WTC11 (cell line): ENCODE measurements at regions not wholly inside any gene's neighbourhood (a gene's known extent, or its start where the extent isn't known, plus 50 kb on each side); places are given as distances from the start of the nearest gene placed in this dataset.

ENCODE experiments used
- ATAC-seq: fragments of 200-7000 bp; cut with Tn5 transposase; 2 replicates; pipeline ENCODE4 v1.10.0; 2021; ENCODE audit warnings: mild to moderate bottlenecking, moderate library complexity
- CTCF ChIA-PET: fragments of 300-600 bp; sonication (Branson Sonifier 250); formaldehyde crosslinking; loops from one replicate; lab custom pipeline; 2021; ENCODE audit warnings: antibody characterized with exemption; lab: Charles Lee
- POLR2A ChIA-PET: fragments of 350-600 bp; sonication (Branson Sonifier 250); formaldehyde crosslinking; loops from one replicate; lab custom pipeline; 2021; ENCODE audit warnings: antibody characterized with exemption; lab: Charles Lee
- DNase-seq: peaks from one replicate; pipeline ENCODE4 v3.0.0; 2021; ENCODE audit warnings: low spot score
- H3K27ac Mint-ChIP-seq: 2 replicates; pipeline ENCODE4 v1.8.0; 2021; ENCODE audit warnings: mixed read lengths
- H3K27me3 Mint-ChIP-seq: 2 replicates; pipeline ENCODE4 v1.8.0; 2021; ENCODE audit warnings: low read depth, mild to moderate bottlenecking, moderate library complexity, mixed read lengths
- H3K36me3 Mint-ChIP-seq: 2 replicates; pipeline ENCODE4 v1.8.0; 2021; ENCODE audit warnings: mixed read lengths
- H3K4me1 Mint-ChIP-seq: 2 replicates; pipeline ENCODE4 v1.8.0; 2022; ENCODE audit warnings: mixed read lengths
- H3K4me3 Mint-ChIP-seq: 2 replicates; pipeline ENCODE4 v1.8.0; 2021; ENCODE audit warnings: mild to moderate bottlenecking, moderate library complexity, mixed read lengths
- H3K9me3 Mint-ChIP-seq: 2 replicates; pipeline ENCODE4 v1.8.0; 2021; ENCODE audit warnings: mixed read lengths
- JAZF1 ChIP-seq: fragments of 250-450 bp; sonication (Bioruptor Pico); IDR thresholded peaks from 2 replicates; pipeline ENCODE4 v1.9.0; 2021; ENCODE audit warnings: moderate library complexity, mild to moderate bottlenecking, inconsistent platforms
- MYBL2 ChIP-seq: sonication (generic); formaldehyde crosslinking; IDR thresholded peaks from 2 replicates; pipeline ENCODE4 v1.8.1; 2023; ENCODE audit warnings: mild to moderate bottlenecking, moderate library complexity, missing genetic modification reagents
- NFE2L1 ChIP-seq: sonication (generic); formaldehyde crosslinking; IDR thresholded peaks from 2 replicates; pipeline ENCODE4 v1.8.1; 2023; ENCODE audit warnings: missing genetic modification reagents
- NR2C2 ChIP-seq: sonication (generic); formaldehyde crosslinking; IDR thresholded peaks from 2 replicates; pipeline ENCODE4 v1.8.0; 2022; ENCODE audit warnings: mild to moderate bottlenecking, missing genetic modification reagents
- NR3C1 ChIP-seq: sonication (generic); formaldehyde crosslinking; conservative IDR thresholded peaks from 2 replicates; pipeline ENCODE4 v1.8.1; 2023; ENCODE audit warnings: low read depth, mild to moderate bottlenecking, missing genetic modification reagents
- OVOL2 ChIP-seq: fragments of 250-450 bp; sonication (Bioruptor Pico); IDR thresholded peaks from 2 replicates; pipeline ENCODE4 v1.9.0; 2021; ENCODE audit warnings: mild to moderate bottlenecking, borderline replicate concordance
- RORB ChIP-seq: fragments of 250-450 bp; sonication (Bioruptor Pico); IDR thresholded peaks from 2 replicates; pipeline ENCODE4 v1.9.0; 2021; ENCODE audit warnings: mild to moderate bottlenecking
- SMAD3 ChIP-seq: sonication (generic); formaldehyde crosslinking; IDR thresholded peaks from 2 replicates; pipeline ENCODE4 v1.8.0; 2022; ENCODE audit warnings: missing genetic modification reagents, mild to moderate bottlenecking, borderline replicate concordance
- SOX15 ChIP-seq: fragments of 250-450 bp; sonication (Bioruptor Pico); IDR thresholded peaks from 2 replicates; pipeline ENCODE4 v1.9.0; 2021; ENCODE audit warnings: mild to moderate bottlenecking
- TEAD4 ChIP-seq: sonication (generic); formaldehyde crosslinking; IDR thresholded peaks from 2 replicates; pipeline ENCODE4 v1.8.0; 2022; ENCODE audit warnings: mild to moderate bottlenecking, missing genetic modification reagents
- ZBTB21 ChIP-seq: sonication (generic); formaldehyde crosslinking; IDR thresholded peaks from 2 replicates; pipeline ENCODE4 v1.8.1; 2023; ENCODE audit warnings: mild to moderate bottlenecking, missing genetic modification reagents, borderline replicate concordance
- ZNF219 ChIP-seq: sonication (generic); formaldehyde crosslinking; IDR thresholded peaks from 2 replicates; pipeline ENCODE4 v1.8.0; 2023; ENCODE audit warnings: missing genetic modification reagents, mild to moderate bottlenecking, borderline replicate concordance
- TF ChIP-seq, protein P1 (sequence below): fragments of 200-600 bp; IDR thresholded peaks from 2 replicates; pipeline ENCODE4 v1.8.0; 2022; ENCODE audit warnings: antibody characterized with exemption
- TF ChIP-seq, protein P2 (sequence below): sonication (generic); formaldehyde crosslinking; IDR thresholded peaks from 2 replicates; pipeline ENCODE4 v1.8.1; 2023; ENCODE audit warnings: mild to moderate bottlenecking, missing genetic modification reagents, moderate library complexity
- TF ChIP-seq, protein P3 (sequence below): sonication (generic); formaldehyde crosslinking; IDR thresholded peaks from 2 replicates; pipeline ENCODE4 v1.8.1; 2022; ENCODE audit warnings: mild to moderate bottlenecking, moderate library complexity, missing genetic modification reagents
- TF ChIP-seq, protein P4 (sequence below): fragments of 250-450 bp; sonication (Bioruptor Pico); conservative IDR thresholded peaks from 2 replicates; pipeline ENCODE4 v1.9.0; 2021; ENCODE audit warnings: mild to moderate bottlenecking
- TF ChIP-seq, protein P5 (sequence below): fragments of 250-450 bp; sonication (Bioruptor Pico); IDR thresholded peaks from 2 replicates; pipeline ENCODE4 v1.8.0; 2021; ENCODE audit warnings: mild to moderate bottlenecking

DNA sequence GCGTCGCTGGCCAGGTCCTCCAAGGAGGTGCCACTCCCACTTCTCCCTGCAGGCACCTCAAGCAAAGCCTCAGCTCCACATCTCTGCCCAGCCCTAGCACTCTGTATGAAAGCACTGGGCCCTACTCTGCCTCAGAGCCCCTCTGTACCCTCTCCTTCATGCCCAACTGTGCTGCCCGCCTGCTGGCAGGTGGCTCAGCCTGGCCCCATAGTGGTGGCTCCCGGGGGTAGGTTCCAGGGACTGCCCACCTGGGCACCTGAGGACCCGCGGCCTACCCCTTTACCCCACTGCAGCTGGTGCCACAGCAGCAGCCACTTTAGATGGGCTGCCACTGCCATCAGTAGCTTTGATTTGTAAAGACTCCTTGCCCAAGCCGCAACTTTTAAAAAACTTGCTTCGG, 1672.8 kb downstream of the LRRC4C start:
- TF ChIP-seq, protein P1, sequence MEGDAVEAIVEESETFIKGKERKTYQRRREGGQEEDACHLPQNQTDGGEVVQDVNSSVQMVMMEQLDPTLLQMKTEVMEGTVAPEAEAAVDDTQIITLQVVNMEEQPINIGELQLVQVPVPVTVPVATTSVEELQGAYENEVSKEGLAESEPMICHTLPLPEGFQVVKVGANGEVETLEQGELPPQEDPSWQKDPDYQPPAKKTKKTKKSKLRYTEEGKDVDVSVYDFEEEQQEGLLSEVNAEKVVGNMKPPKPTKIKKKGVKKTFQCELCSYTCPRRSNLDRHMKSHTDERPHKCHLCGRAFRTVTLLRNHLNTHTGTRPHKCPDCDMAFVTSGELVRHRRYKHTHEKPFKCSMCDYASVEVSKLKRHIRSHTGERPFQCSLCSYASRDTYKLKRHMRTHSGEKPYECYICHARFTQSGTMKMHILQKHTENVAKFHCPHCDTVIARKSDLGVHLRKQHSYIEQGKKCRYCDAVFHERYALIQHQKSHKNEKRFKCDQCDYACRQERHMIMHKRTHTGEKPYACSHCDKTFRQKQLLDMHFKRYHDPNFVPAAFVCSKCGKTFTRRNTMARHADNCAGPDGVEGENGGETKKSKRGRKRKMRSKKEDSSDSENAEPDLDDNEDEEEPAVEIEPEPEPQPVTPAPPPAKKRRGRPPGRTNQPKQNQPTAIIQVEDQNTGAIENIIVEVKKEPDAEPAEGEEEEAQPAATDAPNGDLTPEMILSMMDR = no peak
- TF ChIP-seq OVOL2 (no peak), MYBL2 (no peak), JAZF1 (CRISPR knock-in tag) (no peak), ZBTB21 (CRISPR knock-in tag) (no peak)
- Mint-ChIP-seq H3K27me3 (peaks cover 6% of the 10 kb centered on the region), H3K36me3 (peaks cover 27% of the 10 kb centered on the region), H3K4me3 (no peak overlapping the region), H3K27ac (no peak overlapping the region), H3K4me1 (no peaks in the 10 kb centered on the region), H3K9me3 (peaks cover 40% of the 10 kb centered on the region)
- no peak for ATAC-seq
- no peak for DNase-seq
- ChIA-PET POLR2A (no interaction called here), CTCF (no interaction called here)

DNA sequence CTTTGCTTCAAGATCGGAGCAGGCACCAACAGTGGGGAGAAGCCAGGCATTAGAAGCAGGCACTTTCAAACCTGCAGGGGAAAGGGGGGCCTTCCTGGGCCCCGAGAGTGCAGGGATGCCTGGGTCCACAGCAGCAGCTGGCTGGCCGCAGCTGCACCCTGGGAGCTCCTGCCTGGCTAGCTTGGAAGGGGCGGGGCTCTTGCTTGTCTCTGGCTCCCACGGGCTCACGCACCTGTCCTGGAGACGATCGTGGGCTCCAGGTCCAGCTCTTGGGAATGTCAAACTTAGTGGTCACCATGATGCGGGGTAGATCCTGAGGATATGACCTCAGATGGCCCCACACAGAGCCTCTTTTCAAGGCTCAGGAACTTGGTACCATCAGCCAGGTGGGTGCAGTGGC, 1673.2 kb downstream of the LRRC4C start:
- Mint-ChIP-seq H3K9me3 (peaks cover 43% of the 10 kb centered on the region), H3K36me3 (peaks cover 31% of the 10 kb centered on the region), H3K4me1 (no peaks in the 10 kb centered on the region), H3K27me3 (peaks cover 6% of the 10 kb centered on the region), H3K27ac (no peak overlapping the region), H3K4me3 (no peak overlapping the region)
- ATAC-seq (no peak), DNase-seq (no peak)
- TF ChIP-seq NR3C1 (no peak), RORB (CRISPR knock-in tag) (no peak)
- CTCF ChIA-PET = no interaction called here
- POLR2A ChIA-PET = no interaction called here

DNA sequence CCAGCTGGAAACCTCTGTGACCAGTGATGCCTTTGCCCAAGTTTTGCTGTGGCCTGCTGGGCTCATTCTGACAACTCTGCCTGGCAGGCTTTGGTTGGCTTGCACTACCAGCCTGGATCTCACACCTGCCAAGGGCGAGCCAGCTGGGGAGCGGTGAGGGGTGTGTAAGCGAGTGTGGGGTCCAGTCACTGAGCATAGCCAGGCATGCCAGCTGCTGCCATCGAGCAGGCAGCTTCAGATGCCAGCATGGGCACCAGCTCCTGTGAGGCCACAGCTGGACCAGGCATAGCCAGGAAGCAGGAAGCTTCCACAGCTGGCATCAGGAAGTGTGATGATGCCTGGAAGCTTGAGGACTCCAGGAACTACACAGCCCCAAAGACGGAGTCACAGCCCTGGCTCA, 1674.6 kb downstream of the LRRC4C start:
- Mint-ChIP-seq H3K4me3 (no peak overlapping the region), H3K36me3 (peaks cover 36% of the 10 kb centered on the region), H3K4me1 (no peaks in the 10 kb centered on the region), H3K9me3 (peaks cover 46% of the 10 kb centered on the region), H3K27me3 (peaks cover 6% of the 10 kb centered on the region), H3K27ac (no peak overlapping the region)
- ATAC-seq (no peak), DNase-seq (no peak)
- TF ChIP-seq TEAD4 (CRISPR knock-in tag) = no peak
- TF ChIP-seq, protein P2, sequence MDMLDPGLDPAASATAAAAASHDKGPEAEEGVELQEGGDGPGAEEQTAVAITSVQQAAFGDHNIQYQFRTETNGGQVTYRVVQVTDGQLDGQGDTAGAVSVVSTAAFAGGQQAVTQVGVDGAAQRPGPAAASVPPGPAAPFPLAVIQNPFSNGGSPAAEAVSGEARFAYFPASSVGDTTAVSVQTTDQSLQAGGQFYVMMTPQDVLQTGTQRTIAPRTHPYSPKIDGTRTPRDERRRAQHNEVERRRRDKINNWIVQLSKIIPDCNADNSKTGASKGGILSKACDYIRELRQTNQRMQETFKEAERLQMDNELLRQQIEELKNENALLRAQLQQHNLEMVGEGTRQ (CRISPR knock-in tag) = no peak
- ChIA-PET CTCF (no interaction called here), POLR2A (no interaction called here)

DNA sequence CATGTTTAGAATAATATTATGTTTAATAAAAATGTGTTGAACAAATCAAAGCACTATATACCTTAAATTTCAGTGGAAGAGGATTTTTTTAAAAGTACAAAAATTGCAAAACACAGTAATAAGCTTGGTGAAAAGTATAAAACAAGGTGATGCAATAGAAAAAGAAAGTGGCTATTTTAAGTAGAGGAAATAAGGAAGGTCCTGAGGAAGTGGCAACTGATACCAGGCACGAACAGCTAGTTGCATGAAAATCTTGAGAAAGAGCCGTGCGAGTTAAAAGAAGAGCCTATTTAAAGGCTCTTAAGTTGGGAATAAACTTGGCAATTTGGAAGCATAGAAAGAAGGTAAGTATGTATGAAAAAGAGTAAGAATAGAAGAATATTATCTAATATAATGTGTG, 1679.3 kb downstream of the LRRC4C start:
- no peak for TF ChIP-seq SMAD3 (CRISPR knock-in tag)
- no peak for TF ChIP-seq ZNF219 (CRISPR knock-in tag)
- TF ChIP-seq, protein P3, sequence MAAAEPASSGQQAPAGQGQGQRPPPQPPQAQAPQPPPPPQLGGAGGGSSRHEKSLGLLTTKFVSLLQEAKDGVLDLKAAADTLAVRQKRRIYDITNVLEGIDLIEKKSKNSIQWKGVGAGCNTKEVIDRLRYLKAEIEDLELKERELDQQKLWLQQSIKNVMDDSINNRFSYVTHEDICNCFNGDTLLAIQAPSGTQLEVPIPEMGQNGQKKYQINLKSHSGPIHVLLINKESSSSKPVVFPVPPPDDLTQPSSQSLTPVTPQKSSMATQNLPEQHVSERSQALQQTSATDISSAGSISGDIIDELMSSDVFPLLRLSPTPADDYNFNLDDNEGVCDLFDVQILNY = no peak
- TF ChIP-seq NR3C1 = no peak
- TF ChIP-seq, protein P4, sequence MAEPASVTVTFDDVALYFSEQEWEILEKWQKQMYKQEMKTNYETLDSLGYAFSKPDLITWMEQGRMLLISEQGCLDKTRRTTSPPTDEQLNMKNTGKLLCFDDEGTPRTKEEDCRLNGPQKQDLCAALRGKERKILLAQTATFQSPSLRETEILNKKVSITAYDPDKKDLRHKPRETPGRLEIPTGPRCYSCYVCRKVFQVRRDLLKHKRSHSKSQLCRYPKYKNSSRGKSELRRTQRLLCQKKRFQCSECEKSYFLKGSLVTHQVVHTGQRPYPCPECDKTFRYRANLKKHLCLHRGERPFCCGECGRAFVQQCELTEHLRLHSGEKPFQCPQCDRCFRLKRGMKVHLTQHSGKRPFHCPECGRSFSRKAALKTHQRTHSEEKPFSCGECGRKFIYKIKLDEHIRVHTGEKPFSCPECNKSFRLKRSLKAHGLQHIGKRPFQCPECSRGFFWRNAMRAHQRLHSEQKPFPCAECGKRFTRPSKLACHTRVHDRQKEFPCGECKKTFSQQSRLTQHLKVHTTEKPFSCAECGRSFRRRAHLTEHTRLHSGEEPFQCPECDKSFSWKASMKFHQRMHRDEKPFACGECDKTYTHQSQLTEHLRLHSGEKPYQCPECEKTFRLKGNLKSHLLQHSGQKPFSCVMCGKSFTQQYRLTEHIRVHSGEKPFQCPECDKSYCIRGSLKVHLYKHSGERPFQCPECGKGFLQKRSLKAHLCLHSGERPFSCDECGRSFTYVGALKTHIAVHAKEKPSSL (CRISPR knock-in tag) = no peak
- TF ChIP-seq NFE2L1 (CRISPR knock-in tag) = no peak
- TF ChIP-seq, protein P5, sequence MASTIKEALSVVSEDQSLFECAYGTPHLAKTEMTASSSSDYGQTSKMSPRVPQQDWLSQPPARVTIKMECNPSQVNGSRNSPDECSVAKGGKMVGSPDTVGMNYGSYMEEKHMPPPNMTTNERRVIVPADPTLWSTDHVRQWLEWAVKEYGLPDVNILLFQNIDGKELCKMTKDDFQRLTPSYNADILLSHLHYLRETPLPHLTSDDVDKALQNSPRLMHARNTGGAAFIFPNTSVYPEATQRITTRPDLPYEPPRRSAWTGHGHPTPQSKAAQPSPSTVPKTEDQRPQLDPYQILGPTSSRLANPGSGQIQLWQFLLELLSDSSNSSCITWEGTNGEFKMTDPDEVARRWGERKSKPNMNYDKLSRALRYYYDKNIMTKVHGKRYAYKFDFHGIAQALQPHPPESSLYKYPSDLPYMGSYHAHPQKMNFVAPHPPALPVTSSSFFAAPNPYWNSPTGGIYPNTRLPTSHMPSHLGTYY (CRISPR knock-in tag) = no peak
- TF ChIP-seq NR2C2 = no peak
- no peak for TF ChIP-seq RORB (CRISPR knock-in tag)
- TF ChIP-seq SOX15 (CRISPR knock-in tag) = no peak
- DNase-seq (no peak), ATAC-seq (no peak)
- ChIA-PET POLR2A (no interaction called here), CTCF (no interaction called here)
- peaks cover 68% of the 10 kb centered on the region for H3K9me3 Mint-ChIP-seq
- H3K4me1 Mint-ChIP-seq = no peaks in the 10 kb centered on the region
- peaks cover 39% of the 10 kb centered on the region for H3K36me3 Mint-ChIP-seq
- H3K4me3 Mint-ChIP-seq = no peak overlapping the region
- H3K27ac Mint-ChIP-seq = no peak overlapping the region
- H3K27me3 Mint-ChIP-seq = peaks cover 3% of the 10 kb centered on the region
